Stimulated activated CD4-positive, alpha-beta T cell treated with anti-CD3 and anti-CD28 coated beads, Interleukin-12 subunit alpha, Interleukin-12 subunit beta, amount 100 ng/mL, for 24 hours (primary cell): ENCODE measurements at regions not wholly inside any gene's neighbourhood (a gene's known extent, or its start where the extent isn't known, plus 50 kb on each side); places are given as distances from the start of the nearest gene placed in this dataset.
"Not testable (repeated sequence)": the region's sequence is repeated elsewhere in the genome, so short reads cannot be mapped to it uniquely, and the experiment has no call there.

Source experiments
- DNase-seq, 2 experiments: peaks; one replicate each; pipeline ENCODE4 v3.0.0-alpha.2; 2020; ENCODE audit warnings: low read depth in 2 of 2

- DNase-seq = no peak
Measured at GRCh38 chr4:66842026-66842723, 703.1 kb downstream of the CENPC start.

GRCh38 chr4:66840178-66840577 is 705.1 kb downstream of the CENPC start:
- no peak for DNase-seq

- no peak for DNase-seq
Measured at GRCh38 chr4:66837279-66837922, 707.9 kb downstream of the CENPC start.

- no peak for DNase-seq
Measured at GRCh38 chr4:66829310-66829709, 716.0 kb downstream of the CENPC start.

GRCh38 chr4:66820681-66821080 is 724.6 kb downstream of the CENPC start:
- no peak for DNase-seq

- no peak for DNase-seq
Measured at GRCh38 chr4:66814277-66814676, 731.0 kb downstream of the CENPC start.

GRCh38 chr4:66805582-66805981 is 739.7 kb downstream of the CENPC start:
- no peak for DNase-seq

GRCh38 chr4:66804979-66805378 is 740.3 kb downstream of the CENPC start:
- DNase-seq = no peak

- DNase-seq = no peak
Measured at GRCh38 chr4:66797608-66798007, 747.7 kb downstream of the CENPC start.

GRCh38 chr4:66795724-66796123 is 749.6 kb downstream of the CENPC start:
- no peak for DNase-seq

GRCh38 chr4:66794390-66795034 is 750.8 kb downstream of the CENPC start:
- no peak for DNase-seq

GRCh38 chr4:66791686-66792085 is 753.6 kb downstream of the CENPC start:
- DNase-seq = no peak

GRCh38 chr4:66785479-66785878 is 759.8 kb downstream of the CENPC start:
- DNase-seq = no peak

GRCh38 chr4:66782751-66783150 is 762.6 kb downstream of the CENPC start:
- DNase-seq = not testable (repeated sequence)

GRCh38 chr4:66777097-66777496 is 768.2 kb downstream of the CENPC start:
- DNase-seq = no peak

- no peak for DNase-seq
Measured at GRCh38 chr4:66769441-66769840, 775.9 kb downstream of the CENPC start.

- no peak for DNase-seq
Measured at GRCh38 chr4:66767442-66767841, 777.9 kb downstream of the CENPC start.

GRCh38 chr4:66766557-66766956 is 778.7 kb downstream of the CENPC start:
- no peak for DNase-seq

- DNase-seq = no peak
Measured at GRCh38 chr4:66750273-66750672, 795.0 kb downstream of the CENPC start.

GRCh38 chr4:66746918-66747317 is 798.4 kb downstream of the CENPC start:
- DNase-seq = not testable (repeated sequence)

GRCh38 chr4:66741081-66741480 is 804.2 kb downstream of the CENPC start:
- no peak for DNase-seq

GRCh38 chr4:66736606-66737005 is 808.7 kb downstream of the CENPC start:
- no peak for DNase-seq

- no peak for DNase-seq
Measured at GRCh38 chr4:66728280-66728679, 817.0 kb downstream of the CENPC start.
